Gastrocnemius medialis (tissue), 4 donors: ENCODE measurements at regions not wholly inside any gene's neighbourhood (a gene's known extent, or its start where the extent isn't known, plus 50 kb on each side); places are given as distances from the start of the nearest gene placed in this dataset.
A peak's percentile ranks its signal among the peaks of the same experiment; 100 is the strongest.

ENCODE experiments used
- ATAC-seq, 2 donors: fragments of 150-250 bp; one replicate each; pipeline ENCODE4 v1.9.1; 2016
- DNase-seq, 2 donors: peaks; one replicate each; pipeline ENCODE4 v3.0.0-alpha.2; 2019
- H3K27ac ChIP-seq, 4 donors: fragments of 200-600 bp; sonication (generic); 1 replicate in 1 of 4; 2 replicates in 3 of 4; pipeline ENCODE4 v1.5.1; 2016 to 2018; ENCODE audit warnings: mild to moderate bottlenecking in 2 of 4, moderate library complexity in 1 of 4
- H3K27me3 ChIP-seq, 3 donors: fragments of 200-600 bp; sonication (generic) in 2 of 3; 1 replicate in 1 of 3; 2 replicates in 2 of 3; pipeline versions ENCODE4 v1.5.1 to v1.6.0; 2016 to 2019; ENCODE audit warnings: mild to moderate bottlenecking in 1 of 3, moderate library complexity in 1 of 3
- H3K36me3 ChIP-seq, 2 donors: fragments of 200-600 bp; sonication (generic) in 1 of 2; one replicate each; pipeline ENCODE4 v1.5.1; 2017 to 2018
- H3K4me1 ChIP-seq, 2 donors: fragments of 200-600 bp; sonication (generic) in 1 of 2; one replicate each; pipeline ENCODE4 v1.5.1; 2016 to 2017; ENCODE audit warnings: mild to moderate bottlenecking in 2 of 2
- H3K4me3 ChIP-seq, 4 donors: fragments of 200-600 bp; sonication (generic) in 3 of 4; 1 replicate in 1 of 4; 2 replicates in 3 of 4; pipeline ENCODE4 v1.5.1; 2016 to 2019; ENCODE audit warnings: mild to moderate bottlenecking in 2 of 4
- H3K9me3 ChIP-seq, 3 donors: fragments of 200-600 bp; sonication (generic) in 2 of 3; 1 replicate in 1 of 3; 2 replicates in 2 of 3; pipeline ENCODE4 v1.5.1; 2016 to 2019
- POLR2A ChIP-seq, 2 donors: fragments of 450-650 bp; IDR thresholded peaks; one replicate each; pipeline ENCODE4 v1.6.1; 2017; ENCODE audit warnings: antibody characterized with exemption in 2 of 2, mild to moderate bottlenecking in 2 of 2, moderate library complexity in 2 of 2
- in situ Hi-C, 4 donors: fragments of 200-750 bp; cut with MboI; loops; one replicate each; pipeline versions ENCODE4 v1.15.0 to v1.8.0; 2017; ENCODE audit warnings: low sequenced_read_pairs in 4 of 4
- intact Hi-C: fragments of 100-400 bp; cut with DNase I; formaldehyde crosslinking; loops from one replicate; pipeline ENCODE4 v1.15.1; 2023; ENCODE audit warnings: low total_unique reads
- TF ChIP-seq, protein P1 (sequence below), 5 experiments: fragments of 450-650 bp in 3 of 5; fragments of 200-600 bp in 2 of 5; sonication (generic) in 2 of 5; IDR thresholded peaks in 4 of 5; conservative IDR thresholded peaks in 1 of 5; 1 replicate in 4 of 5; 2 replicates in 1 of 5; pipeline ENCODE4 v1.5.1; 2016 to 2019; ENCODE audit warnings: antibody characterized with exemption in 5 of 5, mild to moderate bottlenecking in 3 of 5, moderate library complexity in 3 of 5

- DNase-seq (no peak), ATAC-seq (no peak)
- Histone ChIP-seq H3K27me3 (no peaks in the 10 kb centered on the region), H3K4me1 (peaks cover 18 to 21% of the 10 kb centered on the region in 2 donors), H3K9me3 (no peaks in the 10 kb centered on the region), H3K27ac (no peak overlapping the region), H3K36me3 (no peaks in the 10 kb centered on the region), H3K4me3 (no peak overlapping the region)
- intact Hi-C loops (no loop called here), in situ Hi-C loops (no loop called here)
- TF ChIP-seq, protein P1, sequence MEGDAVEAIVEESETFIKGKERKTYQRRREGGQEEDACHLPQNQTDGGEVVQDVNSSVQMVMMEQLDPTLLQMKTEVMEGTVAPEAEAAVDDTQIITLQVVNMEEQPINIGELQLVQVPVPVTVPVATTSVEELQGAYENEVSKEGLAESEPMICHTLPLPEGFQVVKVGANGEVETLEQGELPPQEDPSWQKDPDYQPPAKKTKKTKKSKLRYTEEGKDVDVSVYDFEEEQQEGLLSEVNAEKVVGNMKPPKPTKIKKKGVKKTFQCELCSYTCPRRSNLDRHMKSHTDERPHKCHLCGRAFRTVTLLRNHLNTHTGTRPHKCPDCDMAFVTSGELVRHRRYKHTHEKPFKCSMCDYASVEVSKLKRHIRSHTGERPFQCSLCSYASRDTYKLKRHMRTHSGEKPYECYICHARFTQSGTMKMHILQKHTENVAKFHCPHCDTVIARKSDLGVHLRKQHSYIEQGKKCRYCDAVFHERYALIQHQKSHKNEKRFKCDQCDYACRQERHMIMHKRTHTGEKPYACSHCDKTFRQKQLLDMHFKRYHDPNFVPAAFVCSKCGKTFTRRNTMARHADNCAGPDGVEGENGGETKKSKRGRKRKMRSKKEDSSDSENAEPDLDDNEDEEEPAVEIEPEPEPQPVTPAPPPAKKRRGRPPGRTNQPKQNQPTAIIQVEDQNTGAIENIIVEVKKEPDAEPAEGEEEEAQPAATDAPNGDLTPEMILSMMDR (IDR thresholded peaks at IDR 0.05 in 4 of 5, conservative IDR thresholded peaks at IDR 0.05 in 1 of 5), result no peak
- no peak for TF ChIP-seq POLR2A (IDR thresholded peaks at IDR 0.05)
These were observed 192.2 kb downstream of the IRS1 start for GRCh38 chr2:226607379-226607778.

DNA sequence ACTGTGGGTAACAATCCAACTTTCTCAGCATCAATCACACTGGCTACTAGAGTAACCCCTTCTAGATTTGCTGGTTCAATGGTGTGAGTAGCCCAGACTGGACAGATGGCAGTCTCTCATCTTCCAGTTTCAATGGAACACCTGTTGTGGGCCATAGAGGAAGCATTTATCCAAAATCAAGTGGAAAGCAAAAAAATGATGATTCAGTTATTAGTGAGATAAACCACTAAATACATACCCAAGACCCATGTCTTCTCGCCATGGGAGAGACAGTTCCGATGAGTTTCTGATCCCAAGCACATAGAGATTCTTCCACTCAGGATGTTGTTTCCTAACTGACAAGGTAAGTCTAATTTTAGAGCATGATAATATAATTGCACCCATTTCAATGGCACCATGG lies 194.0 kb downstream of the IRS1 start:
- Histone ChIP-seq H3K36me3 (no peaks in the 10 kb centered on the region), H3K4me1 (peaks cover 18 to 23% of the 10 kb centered on the region in 2 donors), H3K9me3 (no peaks in the 10 kb centered on the region), H3K27ac (no peak overlapping the region), H3K27me3 (no peaks in the 10 kb centered on the region), H3K4me3 (no peak overlapping the region)
- DNase-seq (no peak), ATAC-seq (no peak)
- in situ Hi-C loops, result no loop called here
- no peak for TF ChIP-seq POLR2A (IDR thresholded peaks at IDR 0.05)
- TF ChIP-seq, protein P1 (IDR thresholded peaks at IDR 0.05 in 4 of 5, conservative IDR thresholded peaks at IDR 0.05 in 1 of 5), result no peak
- intact Hi-C loops, result no loop called here

- in situ Hi-C loops, result no loop called here
- intact Hi-C loops, result no loop called here
- peak overlapping the region; percentile 2 to 77 (median 50) for H3K27ac ChIP-seq
These were observed 196.0 kb downstream of the IRS1 start for GRCh38 chr2:226603606-226604005.

DNA sequence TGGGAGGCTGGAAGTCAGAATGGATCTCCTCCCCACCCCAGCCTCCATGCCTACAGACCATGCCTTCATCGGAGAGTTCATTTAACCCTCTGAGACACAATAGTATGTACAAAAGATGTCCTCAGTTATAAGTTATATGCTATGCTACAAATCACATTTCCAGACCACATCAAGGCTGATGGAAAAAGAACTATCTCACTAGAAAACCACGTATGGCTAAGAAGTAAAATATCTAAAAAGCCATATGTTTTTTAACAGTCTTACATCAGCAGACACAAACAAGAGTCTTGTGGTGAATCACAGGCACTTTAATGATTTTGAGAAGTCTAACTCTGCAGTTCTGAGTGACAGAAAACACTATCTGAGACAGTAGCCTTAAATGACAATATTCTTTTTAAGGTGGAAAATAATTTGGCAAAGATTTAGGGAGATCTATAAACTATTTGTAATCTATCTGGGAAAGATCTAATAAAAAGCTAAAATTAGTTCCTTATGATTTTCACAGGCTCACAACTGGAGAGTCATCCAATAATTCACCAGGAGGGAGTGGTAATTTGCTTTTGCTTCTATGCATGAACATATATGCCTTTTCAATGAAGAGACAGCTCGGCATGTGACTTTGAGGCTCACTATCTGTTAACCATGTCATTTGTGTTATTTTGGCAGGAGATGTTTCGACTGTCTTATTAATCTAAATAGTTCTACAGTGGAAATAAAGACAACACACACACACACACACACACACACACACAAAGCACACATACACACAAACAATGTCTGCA lies 197.5 kb downstream of the IRS1 start:
- H3K4me1 ChIP-seq, result peaks cover 18 to 23% of the 10 kb centered on the region in 2 donors
- peak overlapping the region in 1 of 4 donors; percentile 77 for H3K27ac ChIP-seq
- intact Hi-C loops (no loop called here), in situ Hi-C loops (no loop called here)
- no peak for DNase-seq
- H3K27me3 ChIP-seq, result no peaks in the 10 kb centered on the region
- no peak overlapping the region for H3K4me3 ChIP-seq
- no peak for ATAC-seq
- no peaks in the 10 kb centered on the region for H3K9me3 ChIP-seq
- H3K36me3 ChIP-seq, result no peaks in the 10 kb centered on the region
- TF ChIP-seq, protein P1 (IDR thresholded peaks at IDR 0.05 in 4 of 5, conservative IDR thresholded peaks at IDR 0.05 in 1 of 5), result no peak
- TF ChIP-seq POLR2A (IDR thresholded peaks at IDR 0.05), result no peak

More at GRCh38 chr2:226603606-226604005, 196.0 kb downstream of the IRS1 start:
- Histone ChIP-seq H3K36me3 (no peaks in the 10 kb centered on the region), H3K27me3 (no peaks in the 10 kb centered on the region), H3K9me3 (no peaks in the 10 kb centered on the region), H3K4me3 (no peak overlapping the region), H3K4me1 (peaks cover 18 to 23% of the 10 kb centered on the region in 2 donors)
- DNase-seq (no peak), ATAC-seq (peak; percentile 70 to 89)
- no peak for TF ChIP-seq POLR2A (IDR thresholded peaks at IDR 0.05)
- TF ChIP-seq, protein P1 (IDR thresholded peaks at IDR 0.05 in 4 of 5, conservative IDR thresholded peaks at IDR 0.05 in 1 of 5), result no peak
